ENCODE measurements at regions not wholly inside any gene's neighbourhood (a gene's known extent, or its start where the extent isn't known, plus 50 kb on each side); places are given as distances from the start of the nearest gene placed in this dataset.

DNA sequence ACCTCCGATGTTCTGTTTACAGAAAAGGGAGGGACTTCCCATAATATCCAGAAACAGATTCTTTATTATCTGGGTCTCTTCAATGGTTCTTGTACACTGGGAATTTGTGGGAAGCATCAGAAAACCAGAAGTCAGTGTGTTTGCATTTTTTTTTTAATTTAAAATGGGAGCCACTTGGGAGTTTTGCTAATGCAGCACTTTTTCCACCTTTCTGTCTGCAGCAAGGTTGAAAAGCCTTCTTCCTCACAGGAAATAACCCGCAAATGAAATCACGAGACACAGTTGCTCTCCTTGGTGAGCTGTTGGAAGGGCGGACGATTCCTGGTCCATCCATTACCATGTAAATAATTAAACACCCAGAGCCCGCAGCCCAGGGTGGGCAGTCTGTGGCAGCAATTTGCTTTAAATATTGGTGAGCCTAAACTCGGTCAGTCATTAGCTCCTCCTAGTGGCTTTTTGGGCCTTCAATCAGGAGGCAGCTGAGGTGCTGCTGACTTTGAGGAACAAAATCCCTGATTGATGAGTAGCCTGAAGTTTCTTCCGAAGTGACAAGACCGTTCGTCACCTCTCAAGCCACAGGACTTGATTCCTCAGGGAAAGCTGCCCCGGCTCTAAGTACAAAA lies 471.5 kb downstream of the EPHA4 start:
- DNase-seq, result no peak

DNA sequence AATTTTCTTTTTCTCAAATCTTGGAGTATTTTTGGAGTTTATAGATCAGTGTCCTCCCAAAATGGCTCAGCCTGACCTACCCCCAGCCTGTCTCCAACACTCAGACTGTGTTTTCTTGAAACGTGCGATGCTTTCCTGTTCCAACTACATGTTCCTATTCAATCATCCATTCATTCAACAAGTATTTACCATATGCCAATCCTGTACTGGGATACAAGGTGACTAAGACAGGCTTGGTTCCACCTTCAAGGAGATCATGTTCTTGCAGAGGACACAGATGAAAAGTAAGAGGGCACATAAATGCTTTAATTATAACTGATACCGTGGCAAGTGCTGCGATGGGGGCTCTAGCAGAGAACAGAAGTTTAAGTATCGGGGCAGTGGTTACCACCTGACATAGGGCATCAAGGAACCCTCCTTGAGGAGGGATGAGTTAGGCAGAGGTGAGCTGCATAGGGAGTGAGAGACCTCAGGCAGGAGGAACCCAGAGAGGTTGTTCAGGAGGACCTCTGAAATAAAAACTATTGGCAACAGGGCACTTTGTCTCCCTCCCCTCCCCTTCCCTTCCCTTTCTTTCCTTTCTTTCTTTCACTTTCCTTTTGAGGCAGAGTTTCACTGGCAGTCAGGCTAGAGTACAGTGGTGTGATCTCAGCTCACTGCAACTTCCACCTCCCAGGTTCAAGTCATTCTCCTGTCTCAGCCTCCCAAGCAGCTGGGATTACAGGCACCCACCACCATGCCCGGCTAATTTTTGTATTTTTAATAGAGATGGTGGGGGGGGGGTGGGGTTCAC lies 469.0 kb downstream of the EPHA4 start:
- DNase-seq, result no peak

DNA sequence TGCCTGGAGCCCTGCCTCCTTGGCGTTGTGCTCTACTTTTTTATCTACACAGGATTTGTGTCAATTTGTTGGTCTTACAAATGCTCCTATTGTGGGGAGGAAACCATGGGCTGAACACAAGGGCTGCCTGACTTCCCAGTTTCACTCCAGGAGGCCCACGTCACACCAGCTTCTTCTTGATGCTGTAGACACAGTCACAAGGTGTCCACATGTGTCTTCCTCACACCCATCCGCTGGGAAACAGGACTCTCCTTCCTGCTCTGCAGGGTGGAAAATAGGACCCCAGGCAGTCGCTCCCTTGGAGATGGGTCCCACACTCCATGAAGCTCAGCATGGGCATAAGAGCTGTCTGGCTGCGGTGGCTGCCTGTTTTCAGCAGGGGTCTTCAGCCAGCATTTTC lies 468.2 kb downstream of the EPHA4 start:
- no peak for DNase-seq

DNA sequence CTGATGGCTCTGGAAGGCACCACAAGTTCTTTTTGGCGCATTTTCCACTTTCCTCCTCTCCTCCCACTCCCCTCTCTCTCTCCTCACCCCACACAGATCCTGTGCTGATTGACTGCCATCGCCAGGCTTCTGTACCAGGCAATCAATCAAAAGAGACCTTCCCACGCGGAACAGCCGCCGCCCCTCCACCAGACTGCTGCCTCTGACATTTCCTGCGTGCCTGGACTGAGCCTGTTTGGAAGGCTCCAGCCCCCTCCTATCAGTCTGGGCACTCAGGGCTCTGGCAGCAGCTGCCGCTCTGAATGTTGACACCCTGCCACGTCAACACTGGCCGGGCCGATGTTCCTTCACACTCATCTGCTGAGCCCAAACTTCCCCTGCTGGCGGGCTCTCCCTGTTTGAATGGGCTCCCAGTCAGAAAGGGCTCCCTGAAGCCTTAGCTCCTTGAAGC lies 467.7 kb downstream of the EPHA4 start:
- DNase-seq, result no peak

DNA sequence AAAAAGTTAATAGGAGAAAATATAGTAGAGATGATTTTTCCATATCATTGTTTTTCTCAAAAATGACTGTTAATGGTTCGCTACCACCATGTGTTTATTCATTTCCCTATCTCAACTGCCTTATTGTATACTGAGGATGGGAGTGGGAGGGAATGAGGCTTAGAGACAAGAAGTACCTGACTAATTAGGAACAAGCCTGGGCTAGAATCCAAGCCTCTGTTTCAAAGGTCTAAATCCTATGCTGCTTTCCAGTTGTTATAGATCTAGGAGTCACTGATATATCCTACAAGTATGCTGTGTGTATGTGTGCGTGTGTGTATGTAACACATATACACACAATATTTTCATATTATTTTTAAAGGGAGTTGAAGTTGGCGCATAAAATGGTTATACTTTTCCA lies 465.9 kb downstream of the EPHA4 start:
- no peak for DNase-seq

DNA sequence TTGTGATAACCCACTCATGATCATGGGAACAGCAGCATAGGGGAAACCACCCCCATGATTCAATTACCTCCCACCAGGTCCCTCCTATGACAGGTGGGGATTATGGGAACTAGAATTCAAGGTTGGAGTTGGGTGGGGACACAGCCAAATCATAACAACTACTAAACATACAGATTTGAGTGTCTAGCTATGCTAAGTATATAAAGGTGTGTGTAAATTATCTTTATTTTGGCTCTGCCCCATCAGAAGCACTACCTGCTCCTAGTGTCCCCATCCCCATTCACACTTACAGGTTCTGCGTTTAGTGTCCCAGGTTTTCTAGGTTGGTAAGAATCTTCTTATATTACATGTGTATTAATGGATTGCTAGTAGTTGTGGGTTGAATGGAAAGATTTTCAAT lies 464.7 kb downstream of the EPHA4 start:
- no peak for DNase-seq

DNA sequence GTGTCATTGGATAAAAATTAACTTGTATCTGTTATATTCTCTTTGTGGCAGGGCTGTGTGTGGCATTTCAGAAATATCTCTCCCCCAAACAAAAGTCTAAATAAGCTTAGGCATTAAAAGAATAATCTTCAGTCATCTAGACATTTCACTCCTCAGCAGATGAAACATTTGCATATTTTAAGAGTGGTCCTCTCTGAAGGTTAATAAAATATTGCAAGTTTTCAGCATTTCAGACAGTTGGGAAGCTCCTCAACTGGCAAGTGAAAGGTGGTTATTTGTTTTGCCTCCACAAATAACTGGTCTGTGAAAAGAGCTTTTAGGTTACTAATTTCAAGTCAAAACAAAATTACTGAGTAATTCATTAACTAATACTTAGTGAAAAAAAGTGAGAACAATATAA lies 462.6 kb downstream of the EPHA4 start:
- DNase-seq, result no peak

DNA sequence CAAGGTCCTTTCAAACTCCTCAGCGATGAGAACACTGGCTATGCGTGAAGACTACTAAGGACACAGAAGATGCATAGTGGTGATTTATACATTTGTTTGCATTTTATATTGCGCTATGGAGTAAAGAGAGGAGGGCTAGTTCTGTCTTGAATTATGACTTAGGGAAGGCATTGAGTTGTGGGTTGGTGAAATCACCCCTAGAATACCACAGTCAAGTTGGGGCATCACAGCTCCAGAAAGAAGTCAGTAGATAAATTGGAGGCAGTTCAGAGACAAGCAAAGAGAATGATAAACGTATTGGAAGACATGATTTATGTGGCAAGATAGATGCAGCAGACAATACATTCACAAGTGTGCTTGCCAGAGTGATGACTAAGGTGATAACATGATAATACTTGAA lies 460.4 kb downstream of the EPHA4 start:
- DNase-seq, result no peak

DNA sequence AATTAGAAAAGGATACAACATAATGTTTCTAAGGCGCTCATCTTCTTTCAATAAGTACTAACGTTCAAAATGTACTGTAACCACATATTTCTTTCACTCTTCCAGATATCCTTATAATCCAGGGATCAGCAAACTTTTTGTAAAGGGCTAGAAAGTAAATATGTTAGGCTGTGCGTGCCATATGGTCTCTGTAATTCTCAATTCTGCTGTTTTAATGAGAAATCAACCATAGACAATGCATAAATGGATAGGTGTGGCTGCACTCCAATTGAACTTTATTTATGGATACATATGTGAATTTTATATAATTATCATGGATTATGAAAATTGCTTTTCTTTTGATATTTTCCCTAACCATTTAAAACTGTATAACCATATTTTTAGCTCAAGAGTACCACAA lies 459.4 kb downstream of the EPHA4 start:
- DNase-seq, result no peak

DNA sequence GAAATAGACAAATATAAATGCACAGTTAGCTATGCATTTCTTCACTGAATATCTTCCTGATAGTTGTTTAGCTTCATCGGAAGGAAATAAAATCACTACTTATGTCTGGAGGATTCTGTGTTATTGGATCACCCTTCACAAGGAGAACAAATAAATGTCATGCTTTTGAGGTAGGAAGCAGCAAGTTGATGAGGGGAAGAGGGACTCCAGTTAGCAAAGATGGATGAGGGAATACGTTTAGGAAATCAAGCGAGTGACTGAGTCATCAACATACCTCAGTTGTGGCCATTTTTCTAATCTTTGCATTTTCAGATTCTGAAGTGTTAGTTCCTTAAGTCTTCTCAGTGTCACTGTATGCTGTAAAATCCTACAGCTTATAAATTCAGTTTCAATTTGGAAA lies 456.2 kb downstream of the EPHA4 start:
- no peak for DNase-seq

DNA sequence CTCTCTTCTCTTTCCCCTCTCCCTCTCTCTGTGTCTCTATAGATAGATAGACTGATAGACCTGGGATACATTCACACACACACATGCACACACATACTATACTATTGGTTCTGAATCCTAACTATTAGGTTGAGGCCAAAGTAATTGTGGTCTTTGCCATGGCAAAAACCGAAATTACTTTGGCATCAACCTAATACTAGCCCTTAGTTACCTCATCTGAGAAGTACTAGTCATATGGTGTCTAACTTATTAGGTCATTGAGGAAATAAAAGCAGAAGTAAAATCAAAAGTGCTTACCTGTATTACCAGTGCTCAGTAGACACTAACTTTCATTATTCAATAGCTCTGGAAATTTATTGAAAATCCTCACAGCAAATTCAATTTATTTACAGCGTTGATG lies 451.5 kb downstream of the EPHA4 start:
- no peak for DNase-seq

DNA sequence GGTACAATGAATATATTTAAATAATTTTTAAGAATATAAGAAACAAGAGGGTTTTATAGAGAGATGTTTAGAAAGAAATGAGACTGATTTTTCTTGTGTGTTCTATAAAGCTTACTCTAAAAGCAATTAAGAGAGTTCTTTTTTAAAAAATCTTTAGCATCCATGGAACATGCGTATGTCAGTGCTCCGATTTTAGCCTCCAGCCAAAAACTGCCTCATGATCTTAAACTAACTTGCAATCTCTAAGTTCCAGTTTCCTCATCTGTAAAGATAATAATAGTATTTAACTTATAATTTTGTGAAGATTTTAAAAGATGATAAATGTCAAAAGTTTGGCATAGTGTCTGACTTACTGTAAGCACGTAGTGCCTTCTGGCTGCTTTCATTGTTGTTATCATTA lies 448.7 kb downstream of the EPHA4 start:
- no peak for DNase-seq

DNA sequence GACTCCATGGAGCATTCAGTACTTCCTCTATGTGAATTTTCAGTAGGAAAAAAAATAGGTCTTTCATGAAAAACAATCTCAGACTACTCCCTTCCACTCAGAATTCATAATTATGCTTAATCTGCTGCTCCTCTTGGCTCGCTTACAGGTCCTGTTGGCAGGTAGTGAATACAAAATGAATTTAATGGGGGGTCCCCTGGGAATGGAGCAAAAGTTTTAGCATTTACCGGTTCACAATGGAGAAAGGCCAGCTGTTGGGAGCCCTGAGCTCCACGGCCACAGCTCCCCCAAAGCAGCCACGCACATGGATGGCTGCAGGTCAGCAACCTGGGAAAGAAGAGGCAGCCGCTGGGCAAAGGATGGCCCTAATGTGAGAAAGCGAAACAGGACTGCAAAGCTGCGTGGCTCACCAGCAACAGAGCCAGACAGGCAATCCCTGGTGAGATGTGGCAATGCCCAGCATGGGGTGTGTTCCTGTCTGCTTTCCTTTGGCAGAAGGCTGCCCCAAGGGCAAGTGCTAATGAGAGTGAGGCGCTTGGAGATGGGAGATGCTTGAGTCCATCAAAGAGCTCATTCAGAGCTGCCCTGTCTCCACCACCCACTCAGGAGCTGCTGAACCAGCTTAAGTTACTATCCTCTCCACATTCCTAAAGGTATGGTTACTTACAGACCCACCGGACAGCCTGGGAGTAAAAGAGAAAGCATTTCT lies 447.4 kb downstream of the EPHA4 start:
- no peak for DNase-seq

DNA sequence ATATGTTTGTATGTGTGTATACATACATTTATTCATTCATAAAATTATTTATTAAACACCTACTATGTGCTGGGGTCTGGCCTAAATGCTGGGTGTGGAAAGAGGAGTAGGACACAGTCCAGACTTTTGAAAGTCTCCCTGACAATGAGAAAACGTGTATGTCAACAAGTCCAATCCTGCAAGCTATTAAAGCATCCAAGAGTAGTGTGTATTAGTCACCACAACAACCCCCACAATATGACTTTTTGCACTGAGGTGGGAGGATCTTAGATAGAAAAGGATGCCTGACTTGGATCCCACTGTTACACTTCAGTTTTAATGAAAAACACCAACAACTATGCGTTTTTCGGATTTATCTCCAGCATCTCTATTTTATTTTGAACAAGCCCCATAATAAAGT lies 446.4 kb downstream of the EPHA4 start:
- DNase-seq, result no peak

DNA sequence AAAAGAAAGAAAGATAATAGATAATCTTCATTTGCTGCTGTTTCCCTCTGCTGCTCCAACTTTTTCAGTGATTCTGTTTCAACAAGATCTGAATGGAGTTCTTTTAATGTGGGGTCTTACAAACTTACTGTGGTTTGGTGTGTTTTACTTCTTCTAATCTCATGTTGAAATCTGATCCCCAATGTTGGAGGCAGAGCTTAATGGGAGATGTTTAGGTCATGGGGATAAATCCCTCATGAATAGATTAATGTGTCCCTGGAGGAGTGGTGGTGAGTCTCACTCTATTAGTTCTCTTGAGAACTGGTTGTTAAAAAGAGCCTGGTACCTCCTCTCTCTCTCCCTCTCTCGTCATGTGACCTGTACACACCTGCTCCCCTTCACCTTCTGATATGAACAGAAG lies 442.4 kb downstream of the EPHA4 start:
- DNase-seq, result no peak

DNA sequence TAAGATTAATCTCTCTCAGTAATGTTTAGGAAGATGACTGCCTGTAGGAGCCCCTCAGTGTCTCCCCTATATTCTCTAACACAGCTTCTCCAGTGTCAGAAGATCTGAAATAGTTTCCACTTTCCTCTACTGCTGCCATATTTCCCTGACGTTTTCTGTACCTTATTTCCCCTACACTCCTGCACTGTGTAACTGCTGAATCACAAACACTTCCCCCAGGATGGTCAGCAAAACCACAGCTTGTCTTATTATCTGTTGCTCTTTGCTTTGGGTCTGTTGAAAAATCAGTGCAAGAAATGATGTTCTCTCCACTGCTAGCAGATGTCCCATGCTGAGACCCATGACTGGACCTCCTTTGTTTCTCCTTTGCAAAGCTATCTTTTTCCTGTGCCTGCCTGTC lies 441.7 kb downstream of the EPHA4 start:
- DNase-seq, result no peak

DNA sequence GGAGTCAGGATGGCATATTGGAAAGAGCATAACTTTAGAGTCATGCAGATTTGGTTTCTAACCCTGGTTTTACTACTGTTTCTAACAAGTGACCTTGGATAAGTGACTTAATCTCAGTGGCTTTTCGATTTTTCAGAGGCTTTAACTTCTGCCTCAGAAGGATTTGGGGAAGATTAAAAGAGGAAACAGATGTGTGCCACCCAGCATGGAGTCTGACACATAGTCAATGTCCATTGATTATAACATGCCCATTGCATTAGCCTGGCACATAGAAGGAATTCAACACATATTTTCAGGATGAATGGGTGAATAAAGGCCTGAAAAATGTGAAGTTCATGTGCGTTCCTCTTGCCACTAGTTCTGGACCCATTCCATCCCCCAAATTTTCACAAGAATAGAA lies 438.2 kb downstream of the EPHA4 start:
- no peak for DNase-seq

DNA sequence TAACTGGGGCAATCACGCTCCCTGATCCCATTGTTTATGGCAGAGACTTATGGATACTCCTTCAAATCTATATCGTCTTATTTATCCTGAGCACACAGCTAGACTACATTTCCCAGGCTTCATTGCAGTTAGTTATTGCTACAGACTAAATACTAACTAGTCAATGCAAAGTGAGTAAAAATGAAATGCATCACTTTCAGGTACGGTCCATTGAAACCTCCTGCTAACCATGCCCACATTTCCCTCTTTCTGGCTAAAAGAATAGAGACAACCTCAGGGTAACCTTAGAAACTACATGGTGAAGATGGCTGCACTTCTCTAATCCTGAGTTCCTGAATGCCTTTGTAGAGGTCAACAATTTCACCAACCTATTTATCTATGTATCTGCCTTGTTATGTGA lies 437.4 kb downstream of the EPHA4 start:
- no peak for DNase-seq

DNA sequence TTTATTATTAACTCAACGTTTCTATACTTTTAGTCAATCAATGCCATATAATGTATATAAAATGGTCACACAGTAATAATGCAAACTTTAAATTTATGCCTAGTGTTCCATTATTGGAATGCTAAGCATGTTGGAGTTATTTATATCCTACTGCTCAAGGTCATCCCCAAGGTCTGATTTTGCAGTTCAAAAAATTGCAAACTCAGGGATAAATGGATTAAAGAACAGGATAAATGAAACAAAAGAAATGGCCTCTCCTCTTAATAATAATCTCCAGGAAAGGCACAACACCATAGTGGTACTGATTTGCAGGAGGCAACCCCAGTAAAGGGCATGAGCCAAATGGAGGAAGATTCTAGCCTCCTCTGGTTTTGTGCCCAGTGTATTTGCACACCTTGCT lies 436.4 kb downstream of the EPHA4 start:
- no peak for DNase-seq

DNA sequence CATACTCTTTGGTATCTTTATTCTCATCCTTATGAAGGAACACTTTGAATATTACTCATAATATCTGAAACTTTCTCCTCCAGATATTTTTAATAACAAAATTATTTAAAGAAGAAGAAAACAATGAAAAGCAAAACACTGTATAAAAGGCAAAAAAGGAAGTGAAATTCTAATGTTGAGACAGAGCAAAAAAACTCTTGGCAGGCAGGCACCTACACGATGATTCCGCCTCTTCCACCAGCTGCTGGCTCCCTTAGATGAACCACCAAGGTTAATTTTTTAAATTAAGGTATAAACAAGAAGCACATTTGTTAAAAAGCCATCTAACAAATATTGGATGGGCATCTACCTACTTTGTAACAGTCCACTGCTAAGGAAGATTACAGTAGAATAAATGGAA lies 434.7 kb downstream of the EPHA4 start:
- no peak for DNase-seq

DNA sequence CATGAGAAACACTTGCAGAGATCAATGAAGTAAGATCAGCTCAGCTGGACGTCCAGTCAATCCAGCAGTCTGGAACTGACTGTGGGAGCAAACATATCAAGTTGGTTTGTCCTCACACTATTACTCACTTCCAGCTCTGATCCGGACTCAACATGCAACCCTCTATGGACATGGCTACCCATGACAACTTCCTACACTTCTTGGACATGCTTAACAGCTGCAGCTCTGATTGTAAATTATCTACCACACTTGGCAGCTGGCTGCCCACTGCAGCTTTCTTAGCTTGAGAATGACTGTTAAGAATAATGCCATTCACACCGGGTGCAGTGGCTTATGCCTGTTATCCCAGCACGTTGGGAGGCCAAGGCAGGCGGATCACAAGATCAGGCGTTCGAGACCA lies 429.8 kb downstream of the EPHA4 start:
- no peak for DNase-seq

DNA sequence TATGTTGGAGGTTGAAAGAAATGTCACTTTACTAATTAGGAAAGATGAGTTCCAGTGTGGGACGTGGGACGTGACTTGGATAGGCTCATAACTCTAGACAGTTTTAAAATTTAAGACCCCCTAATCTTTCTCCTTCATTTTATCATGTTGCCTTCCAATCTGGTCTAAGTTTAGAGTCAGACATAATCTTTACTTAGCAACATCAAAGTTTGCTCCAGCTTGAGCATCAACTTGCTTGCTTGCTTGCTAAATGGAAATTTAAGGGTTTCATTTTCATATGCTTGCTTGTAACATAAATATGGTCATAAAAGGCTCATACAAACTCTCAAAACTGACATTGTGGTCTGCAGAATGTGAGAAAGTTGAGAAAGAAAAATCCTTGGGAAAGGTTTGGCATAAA lies 428.9 kb downstream of the EPHA4 start:
- DNase-seq, result no peak

DNA sequence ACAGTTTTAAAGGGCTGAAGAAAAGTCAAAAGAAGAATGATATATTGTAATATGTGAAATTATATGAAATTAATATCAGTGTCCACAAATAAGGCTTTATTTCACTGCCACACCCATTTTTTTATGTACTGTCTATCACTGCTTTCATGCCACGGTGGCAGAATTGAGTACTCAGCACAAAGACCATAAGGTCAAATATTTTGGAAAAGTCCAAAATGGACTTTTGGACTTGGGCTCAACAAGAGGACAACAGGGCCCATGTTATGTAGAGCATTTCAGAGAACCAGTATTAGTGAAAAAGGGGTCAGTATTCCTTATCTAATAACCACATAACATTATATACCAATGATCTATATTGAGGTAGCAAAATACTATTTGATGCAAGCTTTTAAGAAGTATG lies 427.2 kb downstream of the EPHA4 start:
- DNase-seq, result no peak

DNA sequence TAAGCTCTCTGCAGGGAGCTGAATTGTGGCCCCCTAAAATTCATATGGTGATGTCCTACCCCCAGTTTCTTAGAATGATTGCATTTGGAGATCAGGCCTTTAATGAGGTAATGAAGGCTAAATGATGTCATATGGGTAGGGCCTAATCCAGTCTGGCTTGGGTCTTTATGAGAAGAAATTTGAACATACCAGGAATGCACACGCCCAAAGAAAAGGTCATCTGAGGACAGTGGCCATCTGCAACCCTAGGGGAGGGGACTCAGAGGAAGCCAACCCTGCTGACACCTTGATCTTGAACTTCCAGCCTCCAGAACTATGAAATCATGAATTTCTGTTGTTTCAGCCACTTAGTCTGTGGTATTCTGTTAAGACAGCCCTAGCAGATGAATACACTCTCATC lies 426.7 kb downstream of the EPHA4 start:
- DNase-seq, result no peak
